ENCODE measurements at regions not wholly inside any gene's neighbourhood (a gene's known extent, or its start where the extent isn't known, plus 50 kb on each side); places are given as distances from the start of the nearest gene placed in this dataset.

GRCh38 chr12:131477613-131478012, 233.3 kb upstream of the SFSWAP start:
- no peak for ATAC-seq
- no peak for DNase-seq

- ATAC-seq, result no peak
- no peak for DNase-seq
Observed at GRCh38 chr12:131478468-131478867, 232.4 kb upstream of the SFSWAP start.

GRCh38 chr12:131482199-131482598, 228.7 kb upstream of the SFSWAP start:
- DNase-seq (no peak), ATAC-seq (no peak)

- ATAC-seq, result no peak
- no peak for DNase-seq
Observed at GRCh38 chr12:131482686-131483085, 228.2 kb upstream of the SFSWAP start.

GRCh38 chr12:131486451-131487230, 224.2 kb upstream of the SFSWAP start:
- ATAC-seq, result no peak

GRCh38 chr12:131487388-131488124, 223.3 kb upstream of the SFSWAP start:
- no peak for ATAC-seq

More at GRCh38 chr12:131486451-131487230, 224.2 kb upstream of the SFSWAP start:
- no peak for DNase-seq

GRCh38 chr12:131489718-131490117, 221.2 kb upstream of the SFSWAP start:
- ATAC-seq, result no peak
- no peak for DNase-seq

More at GRCh38 chr12:131487388-131488124, 223.3 kb upstream of the SFSWAP start:
- DNase-seq, result no peak

- no peak for DNase-seq
- no peak for ATAC-seq
Observed at GRCh38 chr12:131491155-131491554, 219.7 kb upstream of the SFSWAP start.

GRCh38 chr12:131491916-131492490, 218.9 kb upstream of the SFSWAP start:
- no peak for ATAC-seq
- DNase-seq, result no peak

- no peak for DNase-seq
- ATAC-seq, result no peak
Observed at GRCh38 chr12:131493068-131493826, 217.6 kb upstream of the SFSWAP start.

GRCh38 chr12:131494216-131494615, 216.7 kb upstream of the SFSWAP start:
- DNase-seq (no peak), ATAC-seq (no peak)

- no peak for DNase-seq
- no peak for ATAC-seq
Observed at GRCh38 chr12:131494741-131495524, 216.0 kb upstream of the SFSWAP start.

GRCh38 chr12:131497966-131498365, 212.9 kb upstream of the SFSWAP start:
- DNase-seq (no peak), ATAC-seq (no peak)

- ATAC-seq (peak; percentile 68), DNase-seq (peak; percentile 10)
Observed at GRCh38 chr12:131499160-131499863, 211.6 kb upstream of the SFSWAP start.

GRCh38 chr12:131499864-131500190, 211.1 kb upstream of the SFSWAP start:
- DNase-seq, result no peak
- no peak for ATAC-seq

- ATAC-seq, result no peak
Observed at GRCh38 chr12:131500564-131500963, 210.3 kb upstream of the SFSWAP start.

GRCh38 chr12:131505561-131505960, 205.3 kb upstream of the SFSWAP start:
- ATAC-seq (no peak), DNase-seq (no peak)

More at GRCh38 chr12:131500564-131500963, 210.3 kb upstream of the SFSWAP start:
- DNase-seq, result no peak

- DNase-seq (no peak), ATAC-seq (no peak)
Observed at GRCh38 chr12:131506426-131506825, 204.5 kb upstream of the SFSWAP start.

GRCh38 chr12:131507094-131507493, 203.8 kb upstream of the SFSWAP start:
- DNase-seq, result no peak
- ATAC-seq, result no peak

GRCh38 chr12:131507881-131508280, 203.0 kb upstream of the SFSWAP start:
- ATAC-seq, result no peak

GRCh38 chr12:131509701-131510100, 201.2 kb upstream of the SFSWAP start:
- DNase-seq, result no peak
- no peak for ATAC-seq

More at GRCh38 chr12:131507881-131508280, 203.0 kb upstream of the SFSWAP start:
- no peak for DNase-seq

Data from stimulated activated naive CD8-positive, alpha-beta T cell treated with anti-CD3 and anti-CD28 coated beads, Interleukin-15, Interleukin-2, amounts not matched to agents 100 U/mL and 50 U/mL, for 24 hours (primary cell).